ENCODE measurements at regions not wholly inside any gene's neighbourhood (a gene's known extent, or its start where the extent isn't known, plus 50 kb on each side); places are given as distances from the start of the nearest gene placed in this dataset.

- FAIRE-seq = no peak
- TF ChIP-seq CTCF (IDR thresholded peaks at IDR 0.05; ENCODE audit: insufficient read depth, missing control alignments) = no peak
- no peak for DNase-seq (ENCODE audit: insufficient read length, low spot score)
These were observed 387.3 kb upstream of the SYT4 start for GRCh38 chr18:43664487-43665008.

DNA sequence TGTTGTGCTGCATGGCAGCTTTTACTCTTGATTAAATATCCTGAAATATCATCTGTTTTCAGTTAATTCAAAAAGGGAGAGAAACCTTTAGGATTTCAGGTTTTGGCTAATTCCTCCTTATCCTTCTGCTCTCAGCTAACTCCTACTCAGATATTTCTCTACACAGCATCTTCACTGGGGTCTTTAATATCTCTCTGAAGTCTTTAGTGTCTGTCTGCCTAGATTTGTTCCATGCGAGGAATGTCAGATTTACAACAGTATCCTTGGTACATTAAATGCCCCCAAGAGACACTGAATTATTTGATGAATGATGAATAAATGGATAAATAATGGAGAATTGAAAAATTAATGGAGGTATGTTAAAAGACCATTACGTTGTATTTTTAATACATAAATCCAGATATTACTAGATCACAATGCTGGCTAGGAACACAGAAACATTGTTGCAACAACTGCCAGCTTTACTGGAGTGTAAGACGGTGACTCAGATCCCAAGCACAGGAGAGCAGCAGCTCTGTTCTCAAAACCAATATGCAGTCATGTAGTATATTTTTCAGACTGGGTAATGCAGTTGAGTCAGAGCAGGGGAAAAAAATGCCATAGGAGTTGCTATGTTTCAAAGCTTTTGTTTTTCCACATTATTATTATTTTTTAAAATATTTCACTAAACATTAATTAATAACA, 388.0 kb upstream of the SYT4 start:
- FAIRE-seq = no peak

DNA sequence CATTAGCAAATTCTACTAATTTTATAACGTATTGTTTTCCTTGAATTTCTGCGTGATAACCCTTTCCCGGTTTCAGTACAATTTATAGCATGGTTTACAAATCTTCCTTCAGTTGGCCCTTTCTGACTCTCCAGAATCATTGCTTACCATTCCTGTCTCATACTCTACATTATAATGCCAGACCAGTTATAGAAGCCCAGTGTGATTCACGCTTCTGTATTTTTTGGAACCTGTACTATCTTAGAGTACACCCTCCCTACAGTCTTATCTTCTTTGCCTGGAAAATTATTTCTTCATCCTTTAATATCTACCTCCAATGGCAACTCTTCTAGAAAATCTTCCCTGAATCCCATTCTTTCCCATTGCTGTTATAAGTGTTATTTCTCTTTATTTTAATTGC, 391.6 kb upstream of the SYT4 start:
- DNase-seq (ENCODE audit: insufficient read length, low spot score) = no peak
- no peak for TF ChIP-seq CTCF (IDR thresholded peaks at IDR 0.05; ENCODE audit: insufficient read depth, missing control alignments)
- FAIRE-seq = no peak

More for the DNA sequence above, 388.0 kb upstream of the SYT4 start:
- TF ChIP-seq CTCF (IDR thresholded peaks at IDR 0.05; ENCODE audit: insufficient read depth, missing control alignments) = no peak
- no peak for DNase-seq (ENCODE audit: insufficient read length, low spot score)

- FAIRE-seq = no peak
- TF ChIP-seq CTCF (IDR thresholded peaks at IDR 0.05; ENCODE audit: insufficient read depth, missing control alignments) = no peak
- DNase-seq (ENCODE audit: insufficient read length, low spot score) = no peak
These were observed 394.1 kb upstream of the SYT4 start for GRCh38 chr18:43671431-43671830.

DNA sequence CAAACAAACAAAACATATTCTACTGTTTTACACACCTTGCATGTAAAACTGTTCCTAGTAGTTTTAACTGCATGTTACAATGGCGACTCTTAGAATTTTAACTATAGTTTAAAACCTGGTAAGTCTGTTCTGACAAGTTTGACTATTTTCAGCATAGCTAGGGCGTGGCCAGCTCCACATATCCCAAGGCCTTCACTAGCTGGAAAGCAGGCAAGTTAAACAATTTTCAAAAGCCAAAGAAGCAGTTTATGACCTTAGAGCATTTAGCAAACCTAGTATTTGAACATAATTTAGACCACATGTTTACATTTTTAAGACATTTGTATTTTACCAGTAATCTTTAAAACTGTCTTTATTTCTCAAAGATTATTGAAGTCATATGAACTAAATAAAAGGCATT, 402.8 kb upstream of the SYT4 start:
- no peak for FAIRE-seq
- no peak for DNase-seq (ENCODE audit: insufficient read length, low spot score)
- no peak for TF ChIP-seq CTCF (IDR thresholded peaks at IDR 0.05; ENCODE audit: insufficient read depth, missing control alignments)

- no peak for DNase-seq (ENCODE audit: insufficient read length, low spot score)
- FAIRE-seq = no peak
- no peak for TF ChIP-seq CTCF (IDR thresholded peaks at IDR 0.05; ENCODE audit: insufficient read depth, missing control alignments)
These were observed 404.4 kb upstream of the SYT4 start for GRCh38 chr18:43681661-43682060.

DNA sequence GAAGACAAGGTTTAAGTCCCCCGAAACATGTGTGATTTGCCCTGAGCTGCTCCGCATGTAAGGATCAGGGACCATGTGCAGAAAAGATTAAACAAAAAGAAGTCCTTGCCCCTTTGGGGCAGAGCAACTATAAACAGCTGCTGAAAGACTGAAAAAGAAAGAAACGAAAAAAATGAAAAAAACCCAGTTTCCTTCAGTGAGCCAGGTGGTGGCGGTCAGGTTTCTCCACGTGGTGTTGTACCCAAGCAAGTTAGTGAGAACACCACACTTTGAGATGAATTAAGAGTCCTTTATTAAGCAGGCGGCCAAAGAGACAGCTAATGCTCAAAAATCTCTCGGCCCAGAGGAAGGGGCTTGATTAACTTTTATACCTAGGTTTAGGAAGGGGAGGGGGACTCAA, 404.9 kb upstream of the SYT4 start:
- FAIRE-seq = no peak
- DNase-seq (ENCODE audit: insufficient read length, low spot score) = no peak
- TF ChIP-seq CTCF (IDR thresholded peaks at IDR 0.05; ENCODE audit: insufficient read depth, missing control alignments) = no peak

All from D721Med (cell line).